ENCODE measurements at regions not wholly inside any gene's neighbourhood (a gene's known extent, or its start where the extent isn't known, plus 50 kb on each side); places are given as distances from the start of the nearest gene placed in this dataset.

DNA sequence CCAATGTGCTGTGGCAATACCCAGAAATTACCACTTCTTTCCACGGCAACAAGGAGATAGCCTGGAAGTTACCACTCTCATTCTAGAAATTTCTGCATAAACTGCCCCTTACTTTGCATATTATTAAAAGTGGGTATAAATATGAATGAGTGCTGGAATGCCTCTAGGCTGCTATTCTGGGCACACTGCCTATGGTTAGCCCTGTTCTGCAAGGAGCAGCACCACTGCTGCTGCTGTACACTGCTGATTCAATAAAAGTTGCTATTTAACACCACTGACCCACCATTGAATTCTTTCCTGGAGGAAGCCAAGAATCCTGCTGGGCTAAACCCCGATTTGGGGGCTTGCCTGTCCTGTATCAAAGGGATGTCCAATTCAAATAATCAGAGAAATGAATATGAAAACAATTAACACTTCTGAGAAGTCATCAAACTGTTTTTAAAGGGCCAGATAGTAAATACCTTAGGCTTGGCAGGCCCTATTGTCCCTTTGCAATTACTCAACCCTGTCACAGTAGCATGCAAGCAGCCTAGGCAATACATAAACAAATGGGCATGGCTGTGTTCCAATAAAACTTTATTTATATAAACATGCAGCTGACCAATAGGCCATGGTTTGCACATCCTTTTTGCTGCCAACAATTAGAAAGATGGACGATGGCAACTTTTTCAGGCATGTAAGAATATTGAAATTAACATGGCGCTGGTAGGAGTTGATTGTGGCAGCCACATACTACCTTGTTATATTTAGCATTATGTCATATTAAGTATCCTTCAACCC, 369.4 kb upstream of the B3GALT2 start:
- no peak for DNase-seq

- no peak for DNase-seq
Measured at GRCh38 chr1:193553564-193553963, 367.2 kb upstream of the B3GALT2 start.

GRCh38 chr1:193552274-193552673, 365.9 kb upstream of the B3GALT2 start:
- no peak for DNase-seq

DNA sequence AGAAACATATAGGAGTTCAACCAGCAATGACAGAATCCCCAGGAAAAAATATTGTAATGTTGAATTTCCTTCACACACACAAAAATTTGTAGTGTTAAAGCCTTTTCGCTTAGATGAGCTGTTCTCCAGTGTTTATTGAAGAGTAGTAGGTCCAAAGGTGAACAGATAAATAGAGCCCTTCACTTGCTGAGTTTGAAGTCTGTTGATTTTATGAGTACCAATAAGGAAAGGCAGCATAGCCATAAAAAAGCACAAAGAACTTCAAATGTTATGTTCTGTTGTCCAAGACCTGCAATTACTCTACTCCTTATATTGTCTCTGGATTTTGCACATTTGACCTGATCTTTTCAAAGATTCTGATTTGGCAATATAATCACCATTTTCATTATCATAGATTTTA, 362.7 kb upstream of the B3GALT2 start:
- DNase-seq, result no peak

DNA sequence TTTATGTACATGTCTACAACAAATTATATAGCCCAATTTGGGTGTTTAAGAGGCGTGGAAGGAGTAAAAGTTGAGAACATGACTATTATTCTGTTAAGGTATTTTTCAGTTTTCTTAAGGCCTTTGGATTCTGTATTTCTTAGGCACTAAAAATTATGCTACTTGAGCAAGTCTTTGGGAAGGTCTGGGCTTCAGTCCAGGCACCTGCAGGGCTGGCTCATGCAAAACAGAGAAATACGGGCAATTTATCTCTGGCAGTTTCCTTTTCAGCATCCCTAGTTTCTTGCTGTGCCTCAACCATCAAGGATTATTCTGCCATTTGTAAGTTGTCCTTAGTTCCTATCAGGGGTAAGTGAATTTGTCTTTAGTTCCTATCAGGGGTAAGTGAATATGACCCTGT, 358.8 kb upstream of the B3GALT2 start:
- DNase-seq, result no peak

GRCh38 chr1:193543259-193543658, 356.8 kb upstream of the B3GALT2 start:
- no peak for DNase-seq

GRCh38 chr1:193542690-193543089, 356.3 kb upstream of the B3GALT2 start:
- no peak for DNase-seq

DNA sequence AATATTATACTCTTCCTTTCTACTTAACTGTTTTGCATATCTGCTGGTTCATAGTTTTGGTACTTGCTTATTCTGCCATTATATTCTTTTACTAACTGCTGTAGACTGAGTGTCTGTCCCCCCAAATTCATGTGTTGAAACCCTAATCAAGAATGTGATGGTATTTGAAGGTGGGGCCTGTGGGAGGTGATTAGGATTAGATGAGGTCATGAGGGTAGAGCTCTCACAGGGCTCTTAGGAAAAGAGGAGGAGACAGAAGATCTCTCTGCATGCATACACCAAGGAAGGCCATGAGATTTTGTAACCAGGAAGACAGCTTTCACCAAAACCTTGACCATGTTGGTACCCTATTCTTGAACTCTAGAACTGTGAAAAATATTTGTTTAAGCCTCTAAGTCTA, 354.1 kb upstream of the B3GALT2 start:
- DNase-seq, result no peak

DNA sequence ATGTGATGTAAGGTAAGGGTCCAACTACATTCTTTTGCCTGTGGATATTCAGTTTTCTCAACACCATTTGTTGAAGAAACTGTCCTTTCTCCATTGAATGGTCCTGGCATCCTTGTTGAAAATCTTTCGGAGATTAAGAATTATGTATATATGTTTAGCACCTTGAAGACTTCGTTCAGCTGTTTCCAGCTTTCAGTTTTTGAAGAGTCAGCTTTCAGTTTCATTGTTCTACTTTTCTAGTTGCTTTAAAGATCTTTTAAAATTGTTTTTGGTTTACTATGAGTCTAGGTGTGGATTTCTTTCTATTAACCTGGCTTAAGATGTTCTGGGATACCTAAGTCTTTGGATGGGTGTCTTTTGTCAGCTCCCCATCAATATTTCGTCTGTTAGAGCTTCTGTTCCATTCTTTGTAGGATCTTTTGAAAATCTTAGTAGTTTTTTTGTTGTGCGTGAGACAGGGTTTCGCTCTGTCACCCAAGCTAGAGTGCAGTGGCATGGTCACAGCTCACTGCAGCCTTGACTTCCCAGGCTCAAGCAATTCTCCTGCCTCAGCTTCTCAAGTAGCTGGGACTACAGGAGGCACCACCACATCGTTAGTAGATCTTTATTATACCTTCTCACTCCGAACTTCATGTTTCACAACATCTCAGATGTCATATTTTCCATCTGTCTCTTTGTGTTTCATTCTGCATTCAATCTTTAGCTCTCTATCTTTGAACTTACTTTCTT, 353.5 kb upstream of the B3GALT2 start:
- peak; percentile 51 for DNase-seq

- peak; percentile 78 for DNase-seq
Measured at GRCh38 chr1:193538680-193539079, 352.3 kb upstream of the B3GALT2 start.

- no peak for DNase-seq
Measured at GRCh38 chr1:193538003-193538354, 351.6 kb upstream of the B3GALT2 start.

DNA sequence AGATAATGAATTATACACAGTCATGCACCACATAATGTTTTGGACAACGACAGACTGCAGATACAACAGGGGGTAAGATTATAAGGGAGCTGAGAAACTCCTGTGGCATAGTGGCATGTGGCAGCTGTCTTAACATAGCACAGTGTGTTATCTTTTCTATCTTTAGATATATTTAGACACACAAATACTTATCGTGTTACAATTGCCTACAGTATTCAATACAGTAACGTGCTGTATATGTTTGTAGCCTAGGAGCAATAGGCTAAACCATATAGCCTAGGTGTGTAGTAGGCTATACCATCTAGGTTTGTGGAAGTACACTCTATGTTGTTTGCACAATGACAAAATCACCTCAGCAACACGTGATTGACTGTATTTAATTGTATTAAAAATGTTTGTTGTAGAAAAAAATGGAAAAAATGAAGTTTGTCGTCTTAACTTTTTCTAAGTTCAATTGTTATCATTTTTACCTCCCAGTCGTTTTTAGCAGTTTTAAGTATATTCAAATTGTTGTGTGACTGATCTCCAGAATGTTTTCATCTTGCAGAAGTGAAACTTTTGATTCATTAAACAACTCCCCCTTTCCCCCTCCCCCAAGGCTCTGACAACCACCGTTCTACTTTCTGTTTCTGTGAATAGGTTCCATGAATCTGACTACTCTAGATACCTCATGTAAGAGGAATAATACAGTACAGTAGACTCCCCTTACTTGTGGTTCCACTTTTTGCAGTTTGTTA, 351.0 kb upstream of the B3GALT2 start:
- peak; percentile 76 for DNase-seq

DNA sequence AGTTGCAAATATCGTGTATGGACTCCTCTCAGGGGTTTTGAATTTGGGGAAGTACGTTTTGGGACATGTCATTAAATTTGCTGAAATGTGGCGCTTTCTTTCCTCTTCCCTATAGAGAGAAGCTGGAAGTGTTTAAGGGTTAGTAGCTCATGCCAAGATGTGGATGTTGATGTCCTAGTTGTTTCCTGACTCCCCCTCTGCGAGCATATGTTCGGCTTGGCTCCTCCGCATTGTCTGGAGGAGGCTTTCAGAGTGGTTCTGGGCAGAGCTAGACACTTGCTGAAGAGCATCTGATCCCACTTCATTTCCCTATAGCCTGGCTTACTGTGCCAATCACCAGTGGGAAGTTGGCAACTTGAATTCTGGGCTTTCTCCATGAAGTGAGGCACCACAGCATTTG, 347.4 kb upstream of the B3GALT2 start:
- DNase-seq, result no peak

- no peak for DNase-seq
Measured at GRCh38 chr1:193525917-193526710, 339.7 kb upstream of the B3GALT2 start.

- DNase-seq, result no peak
Measured at GRCh38 chr1:193525411-193525810, 339.0 kb upstream of the B3GALT2 start.

DNA sequence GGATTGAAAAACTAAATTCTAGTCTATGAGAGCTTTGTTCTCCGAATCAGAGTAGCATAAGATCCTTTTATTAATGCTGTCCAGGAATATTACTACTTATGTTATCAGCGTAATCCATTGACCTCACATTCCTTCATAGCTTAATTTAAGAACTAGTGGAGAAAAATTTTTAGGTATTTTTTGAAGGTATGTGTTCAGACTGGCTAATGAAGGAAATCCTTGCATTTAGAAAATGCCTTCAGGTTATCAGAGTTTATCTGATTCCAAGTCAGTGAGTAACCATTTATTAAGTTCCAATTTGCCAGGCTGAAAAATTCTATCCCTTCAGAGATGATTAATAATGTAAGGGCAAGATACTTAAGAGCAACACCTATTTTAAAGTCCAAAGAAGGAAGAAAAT, 338.2 kb upstream of the B3GALT2 start:
- DNase-seq, result no peak

- no peak for DNase-seq
Measured at GRCh38 chr1:193524021-193524420, 337.6 kb upstream of the B3GALT2 start.

DNA sequence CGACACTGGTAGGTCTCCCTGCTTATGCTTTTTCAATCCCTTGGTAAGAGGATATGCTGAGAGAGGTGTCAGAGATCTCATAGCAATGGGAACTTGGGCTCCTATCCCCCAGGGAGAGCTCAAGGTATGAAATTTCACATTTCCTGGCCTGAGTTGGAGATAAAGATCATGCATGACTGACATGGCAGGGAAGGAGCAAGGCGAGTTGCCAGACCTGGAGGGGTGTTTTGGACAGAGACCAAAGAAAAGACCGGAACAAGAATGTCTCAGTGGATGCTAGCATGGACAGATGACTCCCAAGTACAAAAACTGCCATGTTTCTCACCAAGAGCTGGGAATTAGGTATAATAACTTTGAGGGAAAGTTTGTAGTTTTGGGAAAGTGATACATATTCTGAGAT, 334.1 kb upstream of the B3GALT2 start:
- DNase-seq, result no peak

DNA sequence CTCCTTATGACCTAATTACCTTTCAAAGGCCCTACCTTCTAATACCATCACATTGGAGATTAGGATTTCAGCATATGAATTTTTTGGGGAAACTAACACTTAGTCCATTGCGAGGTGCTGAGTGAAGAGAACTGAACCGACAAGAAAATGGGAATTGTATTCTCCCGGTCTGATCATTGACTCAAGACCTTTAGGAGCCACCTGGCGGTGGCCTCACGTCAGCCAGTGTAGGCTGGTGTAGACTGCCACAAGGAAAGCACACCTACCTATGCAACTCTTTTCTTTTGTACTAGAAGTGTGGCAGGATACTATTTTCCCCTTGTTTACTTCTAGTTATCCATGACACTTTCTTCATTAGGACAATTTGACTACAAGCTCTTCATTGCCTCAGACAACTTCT, 333.5 kb upstream of the B3GALT2 start:
- no peak for DNase-seq

GRCh38 chr1:193516755-193517388, 330.5 kb upstream of the B3GALT2 start:
- DNase-seq, result no peak

- no peak for DNase-seq
Measured at GRCh38 chr1:193514397-193514796, 328.0 kb upstream of the B3GALT2 start.

DNA sequence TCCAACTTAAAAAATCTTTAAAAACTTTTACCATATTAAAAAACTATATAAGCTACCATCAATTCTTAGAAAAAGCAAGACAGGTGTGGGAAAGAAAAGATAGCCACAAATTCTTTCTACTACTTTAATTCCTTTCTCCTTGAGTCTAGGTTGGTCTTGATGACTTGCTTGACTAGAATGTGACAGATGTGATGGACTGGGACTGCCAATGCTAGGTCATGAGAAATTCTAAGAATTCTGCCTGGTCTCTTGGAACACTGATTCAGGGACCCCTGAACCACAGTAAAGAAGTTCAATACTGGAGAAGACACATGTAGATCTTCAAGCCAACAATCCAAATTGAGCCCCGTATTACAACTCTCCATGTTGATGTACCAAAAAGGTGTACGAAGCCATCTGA, 326.6 kb upstream of the B3GALT2 start:
- no peak for DNase-seq

DNA sequence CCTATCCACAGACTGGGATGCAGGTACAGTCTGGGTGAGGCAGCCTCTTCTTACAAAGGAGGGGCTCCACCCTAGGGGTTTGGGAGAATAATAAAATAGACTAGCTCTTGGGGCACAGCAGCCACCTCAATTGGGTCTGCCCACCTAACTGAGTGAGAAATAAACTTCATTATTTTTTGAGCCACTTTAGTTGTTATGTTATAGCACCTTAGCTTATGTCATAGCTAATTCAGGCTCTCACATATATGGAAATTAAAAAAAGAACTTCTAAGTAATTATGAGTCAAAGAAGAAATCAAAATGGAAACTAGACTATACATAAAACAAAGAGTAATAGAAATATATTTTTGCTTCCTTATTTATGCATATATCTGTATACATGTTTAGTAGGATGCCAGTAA, 318.5 kb upstream of the B3GALT2 start:
- no peak for DNase-seq

Measured in activated naive CD4-positive, alpha-beta T cell treated with Interleukin-2 at 50 U/mL for 16 hours (primary cell).